Retina (tissue), 1 donor: ENCODE measurements at regions not wholly inside any gene's neighbourhood (a gene's known extent, or its start where the extent isn't known, plus 50 kb on each side); places are given as distances from the start of the nearest gene placed in this dataset.
"Not testable (repeated sequence)": the region's sequence is repeated elsewhere in the genome, so short reads cannot be mapped to it uniquely, and the experiment has no call there.

ENCODE experiments used
- DNase-seq: peaks from one replicate; pipeline ENCODE4 v3.0.0-alpha.2; 2016

DNA sequence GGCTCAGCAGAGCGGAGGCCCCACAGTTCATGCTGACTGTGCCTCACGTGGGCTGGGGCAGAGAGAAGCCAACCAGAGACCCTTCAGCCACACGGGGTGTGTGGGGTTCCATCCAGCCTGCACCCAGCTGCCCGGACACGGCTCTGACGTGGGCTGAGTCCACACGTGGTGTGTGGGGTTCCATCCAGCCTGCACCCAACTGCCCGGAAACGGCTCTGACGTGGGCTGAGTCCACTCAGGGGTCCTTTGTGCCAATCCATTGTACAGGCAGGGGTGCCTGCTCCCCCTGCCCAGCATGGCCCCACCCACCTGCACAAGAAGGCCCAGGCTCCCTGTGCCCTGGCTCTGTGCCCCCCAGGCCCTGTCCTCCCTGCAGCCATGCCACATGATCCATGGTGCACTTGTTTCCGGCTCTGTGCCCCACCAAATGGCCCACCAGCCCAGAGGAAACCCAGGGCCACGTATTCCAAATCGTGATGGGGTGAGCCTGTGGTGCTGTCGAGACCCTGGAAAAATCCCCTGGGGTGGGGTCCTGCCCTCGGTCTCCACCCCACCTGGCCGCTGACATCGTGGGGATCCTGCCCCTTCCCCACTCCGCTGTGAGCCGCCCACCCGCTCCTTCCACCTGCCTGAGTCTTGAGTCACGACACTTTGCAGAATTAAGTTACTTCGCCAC, 99.3 kb upstream of the SFSWAP start:
- no peak for DNase-seq

GRCh38 chr12:131612092-131612755, 98.7 kb upstream of the SFSWAP start:
- DNase-seq: no peak

DNA sequence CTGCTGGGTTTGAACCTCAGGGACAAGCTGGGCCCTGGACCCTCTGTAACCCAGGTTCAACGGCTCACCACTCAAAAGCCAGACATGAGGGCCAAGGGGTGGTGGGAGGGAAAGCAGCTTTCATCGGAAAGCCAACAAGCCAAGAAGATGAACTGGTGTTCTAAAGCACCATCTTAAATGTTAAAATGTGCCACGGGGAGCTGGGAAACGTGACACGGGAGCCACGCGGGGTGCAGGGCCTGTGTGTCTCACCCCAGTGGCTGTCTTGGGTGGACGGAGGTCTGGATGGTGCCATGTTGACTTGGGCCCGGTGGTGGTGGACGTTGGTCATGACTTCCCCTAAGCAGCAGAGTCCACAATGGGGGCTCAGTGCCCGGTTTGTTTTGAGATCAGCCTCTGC, 97.7 kb upstream of the SFSWAP start:
- DNase-seq: no peak

GRCh38 chr12:131613678-131614077, 97.2 kb upstream of the SFSWAP start:
- no peak for DNase-seq

DNA sequence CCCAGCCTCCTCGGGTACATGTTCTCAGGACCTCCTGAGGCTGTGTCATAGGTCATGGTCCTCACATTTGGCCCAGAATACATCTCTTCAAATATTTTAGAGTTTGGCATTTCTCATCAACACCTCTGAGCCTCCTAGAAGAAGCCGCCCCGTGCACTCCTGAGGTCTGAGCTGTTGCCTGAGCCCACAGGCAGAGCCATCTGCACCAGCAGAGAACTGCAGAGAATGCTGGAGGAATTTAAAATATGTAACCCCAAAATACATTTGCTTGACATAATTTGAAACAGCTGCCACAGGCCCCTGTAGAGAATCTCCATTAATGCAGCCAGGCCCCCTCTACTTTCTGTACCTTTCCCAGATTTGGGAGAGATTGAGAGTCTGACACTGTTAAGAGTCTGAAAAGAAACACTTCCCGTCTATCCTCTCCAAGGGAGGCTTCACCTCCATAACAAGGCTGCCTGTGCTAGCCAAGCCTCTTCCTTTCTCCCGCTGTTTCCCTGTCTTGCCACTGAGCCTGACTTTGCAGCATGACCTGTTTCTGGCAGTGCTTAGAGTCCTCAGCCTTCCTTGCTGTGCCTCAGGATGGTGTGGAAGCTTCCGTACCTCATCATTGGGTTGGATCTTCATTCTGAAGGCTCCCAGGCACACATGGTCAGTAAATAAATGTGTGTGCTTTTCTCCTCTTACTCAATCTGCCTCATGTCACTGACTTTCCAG, 95.4 kb upstream of the SFSWAP start:
- DNase-seq: no peak

DNA sequence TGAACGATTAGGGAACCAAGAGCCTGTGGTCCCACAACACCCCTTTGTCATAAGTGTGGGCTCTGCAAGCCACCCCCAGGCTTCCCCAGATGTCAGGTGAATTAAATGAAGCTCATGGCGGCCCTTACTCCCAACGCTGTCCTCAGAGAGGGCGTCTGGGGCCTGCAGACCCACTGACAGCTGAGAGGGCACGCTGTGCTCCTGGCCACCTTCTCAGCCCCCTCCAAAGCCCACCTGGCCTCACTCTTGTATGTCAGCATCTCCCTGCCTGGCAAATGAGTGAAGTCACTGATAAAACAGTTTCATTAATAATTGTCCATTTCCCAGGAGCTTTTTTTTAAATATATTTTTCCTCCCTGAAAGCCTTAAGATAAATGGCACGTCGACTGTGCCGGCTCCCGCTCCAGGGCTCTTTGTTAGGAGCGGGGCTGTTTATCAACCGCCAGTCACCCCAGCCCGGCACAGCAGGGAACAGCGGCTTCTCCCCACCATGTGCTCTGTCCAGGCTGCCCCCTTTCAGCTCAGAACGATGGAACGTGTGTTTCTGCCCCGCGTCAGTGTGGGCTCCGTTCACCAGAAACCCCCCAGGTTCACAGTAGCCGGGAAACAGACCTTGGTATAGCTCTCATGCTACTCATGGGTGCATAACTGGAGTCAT, 94.7 kb upstream of the SFSWAP start:
- no peak for DNase-seq

DNA sequence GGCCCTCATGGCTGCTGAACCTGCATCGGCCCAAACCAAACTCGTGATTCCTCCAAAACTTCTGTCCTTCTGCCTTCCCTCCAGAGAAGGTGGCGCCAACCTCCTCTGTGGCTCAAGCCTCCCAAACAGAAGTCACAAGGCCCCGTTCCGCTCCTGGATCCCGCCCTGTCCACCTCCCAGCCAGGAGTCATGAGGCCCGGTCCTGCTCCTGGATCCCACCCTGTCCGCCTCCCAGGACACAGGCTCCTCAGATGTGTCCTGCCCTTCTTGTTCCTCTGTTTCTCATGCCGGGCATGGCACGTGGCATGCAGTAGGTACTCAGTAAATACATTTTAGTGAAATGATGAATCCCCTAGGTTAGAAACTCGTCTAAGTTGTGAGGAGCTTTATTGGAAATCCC, 94.2 kb upstream of the SFSWAP start:
- no peak for DNase-seq

DNA sequence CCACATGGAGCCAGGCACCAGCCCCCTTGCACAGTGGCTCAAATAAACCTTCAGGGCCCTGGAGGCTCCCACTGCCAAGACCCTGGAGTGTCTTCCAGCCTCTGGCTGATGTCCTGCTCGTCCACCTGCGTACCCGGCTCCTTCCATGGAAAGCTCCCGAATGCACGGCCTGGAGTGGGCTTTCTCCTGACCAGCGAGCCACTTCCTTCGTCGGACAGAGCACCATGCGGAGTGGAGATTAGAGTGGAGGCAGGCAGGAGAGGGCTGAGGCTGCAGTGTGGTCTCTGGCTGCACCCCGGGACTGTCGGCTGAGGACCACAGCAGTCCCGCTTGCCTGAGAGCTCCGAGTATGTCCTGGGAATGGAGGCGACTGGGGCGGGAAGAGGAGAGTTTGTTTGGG, 93.7 kb upstream of the SFSWAP start:
- DNase-seq: no peak

- DNase-seq: peak; percentile 40
These were observed 93.1 kb upstream of the SFSWAP start for GRCh38 chr12:131617596-131618302.

- peak; percentile 47 for DNase-seq
These were observed 92.6 kb upstream of the SFSWAP start for GRCh38 chr12:131618303-131618658.

- DNase-seq: no peak
These were observed 92.2 kb upstream of the SFSWAP start for GRCh38 chr12:131618701-131619100.

GRCh38 chr12:131619106-131619642, 91.7 kb upstream of the SFSWAP start:
- DNase-seq: no peak

DNA sequence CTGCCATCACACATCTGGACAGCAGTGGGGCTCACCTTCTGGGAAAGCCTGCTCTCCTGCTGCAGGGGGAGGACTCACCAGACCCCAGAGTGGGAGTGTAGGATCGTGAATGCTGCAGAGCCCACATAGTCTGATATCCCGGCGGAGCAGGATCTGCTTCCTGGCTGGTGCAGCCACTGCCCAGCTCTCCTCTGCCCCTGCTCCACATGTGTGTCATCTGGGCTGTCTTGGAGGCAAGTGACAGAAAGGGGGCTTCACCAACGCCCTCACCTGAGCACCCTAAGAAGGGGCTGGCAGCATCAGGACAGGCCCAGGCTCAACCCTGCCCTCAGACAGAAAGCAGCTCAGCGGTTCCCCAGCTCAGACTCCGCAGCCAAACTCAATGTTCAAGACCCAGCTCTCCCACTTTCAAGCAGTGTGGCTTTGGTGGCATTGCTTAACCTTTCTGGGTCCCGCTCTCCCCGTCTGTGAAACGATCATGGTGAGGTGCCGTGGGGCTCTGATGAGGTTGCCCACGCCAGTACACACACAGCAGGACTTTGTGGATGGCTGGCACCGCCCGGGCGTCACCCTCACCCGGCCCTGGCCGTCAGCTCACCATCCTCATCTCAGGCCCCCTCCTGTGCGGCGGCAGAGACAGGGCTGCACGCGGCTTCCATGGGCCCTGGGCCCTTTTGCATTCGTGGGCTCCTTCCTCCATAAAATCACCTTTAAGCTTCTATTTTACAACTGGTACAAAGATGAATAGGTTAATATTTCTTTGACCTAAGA, 91.0 kb upstream of the SFSWAP start:
- DNase-seq: no peak

DNA sequence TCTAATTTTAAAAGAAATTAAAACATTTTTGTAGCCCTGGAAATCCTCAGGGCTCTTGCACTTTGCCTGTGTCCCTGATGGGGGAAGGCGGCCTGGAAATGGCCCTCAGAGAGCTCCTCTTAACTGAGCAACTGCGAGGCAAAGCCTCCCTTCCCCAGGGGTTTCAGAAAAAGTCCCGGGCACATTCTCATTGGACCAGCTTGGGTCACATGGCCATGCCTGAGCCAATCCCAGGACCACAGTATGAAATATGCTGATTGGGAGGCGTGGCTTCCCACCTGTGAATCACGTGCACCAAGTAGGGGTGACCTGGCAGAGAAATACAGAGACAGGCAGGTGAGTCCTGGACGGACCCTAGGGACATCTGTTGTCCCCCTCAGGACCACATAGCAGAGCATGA, 90.4 kb upstream of the SFSWAP start:
- DNase-seq: no peak

- no peak for DNase-seq
These were observed 89.8 kb upstream of the SFSWAP start for GRCh38 chr12:131620946-131621681.

DNA sequence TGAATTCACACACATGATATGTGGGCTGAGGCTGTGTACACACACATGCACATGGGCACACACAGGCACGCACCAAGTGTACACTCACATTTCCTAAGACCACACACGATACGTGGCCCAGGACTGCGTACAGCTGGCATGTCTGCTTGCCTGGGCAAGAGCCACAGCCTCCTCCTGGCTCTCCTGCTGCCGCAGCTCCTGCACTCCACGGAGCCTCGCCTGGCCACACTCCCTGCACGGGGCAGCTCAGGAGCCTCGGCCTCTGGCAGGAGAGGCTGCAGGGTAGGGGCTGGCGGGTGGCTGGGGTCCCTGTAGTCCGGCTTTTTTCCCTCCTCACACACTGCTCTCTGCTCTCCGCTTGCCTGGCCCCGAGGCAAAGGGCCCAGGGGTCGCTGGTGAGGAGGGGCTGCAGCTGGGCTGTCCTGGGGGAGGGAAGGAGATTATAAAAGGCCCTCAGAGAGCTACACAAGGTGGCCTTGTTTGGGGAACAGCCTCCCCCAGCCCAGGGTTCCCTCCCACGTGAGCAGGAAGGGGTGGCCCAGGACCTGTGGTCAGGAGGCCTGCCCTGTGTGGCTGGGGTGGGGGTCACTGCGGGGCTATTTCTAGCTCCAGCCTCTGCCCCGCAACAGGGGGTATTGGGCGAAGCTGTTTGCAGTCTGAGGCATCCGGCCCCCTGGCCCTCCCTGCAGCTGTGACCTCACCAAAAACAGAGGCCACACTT, 89.0 kb upstream of the SFSWAP start:
- peak; percentile 70 for DNase-seq

- DNase-seq: no peak
These were observed 88.4 kb upstream of the SFSWAP start for GRCh38 chr12:131622422-131622955.

- DNase-seq: not testable (repeated sequence)
These were observed 87.2 kb upstream of the SFSWAP start for GRCh38 chr12:131623404-131624368.

DNA sequence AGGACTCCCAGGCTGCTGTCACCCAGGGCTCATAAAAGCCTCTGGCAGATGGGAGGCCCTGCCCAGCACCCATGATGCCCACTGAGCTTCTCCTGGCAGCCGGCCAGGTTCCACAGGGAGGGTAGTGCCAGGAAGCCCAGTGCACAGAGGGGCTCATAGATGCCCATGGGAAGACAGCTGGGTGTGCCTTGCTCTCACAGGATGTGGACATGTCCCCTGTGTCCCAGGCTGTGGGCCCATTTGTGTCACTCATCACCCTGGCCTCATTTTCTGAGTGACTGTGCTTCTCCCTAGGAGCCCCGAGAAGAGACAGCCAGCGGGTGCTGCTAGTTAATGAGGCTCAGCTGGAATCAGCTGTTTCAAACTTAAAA, 86.5 kb upstream of the SFSWAP start:
- peak; percentile 49 for DNase-seq
